ENCODE measurements at regions not wholly inside any gene's neighbourhood (a gene's known extent, or its start where the extent isn't known, plus 50 kb on each side); places are given as distances from the start of the nearest gene placed in this dataset.

GRCh38 chr13:74218291-74218690 is 84.1 kb upstream of the KLF12 start:
- ChIA-PET CTCF (no interaction called here), POLR2A (ENCODE audit: low non-redundant PET) (no interaction called here)
- H3K27ac ChIP-seq: no peak overlapping the region
- TF ChIP-seq CTCF (conservative IDR thresholded peaks at IDR 0.05; ENCODE audit: low read depth): no peak
- no peak for DNase-seq (ENCODE audit: low spot score)

- TF ChIP-seq CTCF (conservative IDR thresholded peaks at IDR 0.05; ENCODE audit: low read depth): no peak
- no peak for DNase-seq (ENCODE audit: low spot score)
- POLR2A ChIA-PET (ENCODE audit: low non-redundant PET): no interaction called here
- H3K27ac ChIP-seq: no peak overlapping the region
- CTCF ChIA-PET: no interaction called here
These were observed 83.6 kb upstream of the KLF12 start for GRCh38 chr13:74217811-74218210.

- no peak for TF ChIP-seq CTCF (conservative IDR thresholded peaks at IDR 0.05; ENCODE audit: low read depth)
- ChIA-PET POLR2A (ENCODE audit: low non-redundant PET) (no interaction called here), CTCF (no interaction called here)
- no peak for DNase-seq (ENCODE audit: low spot score)
- H3K27ac ChIP-seq: no peak overlapping the region
These were observed 81.2 kb upstream of the KLF12 start for GRCh38 chr13:74215420-74215819.

GRCh38 chr13:74214321-74214720 is 80.1 kb upstream of the KLF12 start:
- ChIA-PET CTCF (no interaction called here), POLR2A (ENCODE audit: low non-redundant PET) (no interaction called here)
- DNase-seq (ENCODE audit: low spot score): no peak

GRCh38 chr13:74210693-74211393 is 76.6 kb upstream of the KLF12 start:
- POLR2A ChIA-PET (ENCODE audit: low non-redundant PET): no interaction called here
- peak; percentile 8 for DNase-seq (ENCODE audit: low spot score)

More at GRCh38 chr13:74214321-74214720, 80.1 kb upstream of the KLF12 start:
- no peak for TF ChIP-seq CTCF (conservative IDR thresholded peaks at IDR 0.05; ENCODE audit: low read depth)
- no peak overlapping the region for H3K27ac ChIP-seq

GRCh38 chr13:74206855-74207254 is 72.7 kb upstream of the KLF12 start:
- ChIA-PET CTCF (interaction anchor here (1.4 kb wide), 1 partner anchor 15 kb away, joined by 4 read pairs; no protein-coding TSS in a partner anchor), POLR2A (ENCODE audit: low non-redundant PET) (no interaction called here)
- no peak for TF ChIP-seq CTCF (conservative IDR thresholded peaks at IDR 0.05; ENCODE audit: low read depth)
- DNase-seq (ENCODE audit: low spot score): no peak
- no peak overlapping the region for H3K27ac ChIP-seq

More at GRCh38 chr13:74210693-74211393, 76.6 kb upstream of the KLF12 start:
- no peak overlapping the region for H3K27ac ChIP-seq
- CTCF ChIA-PET: no interaction called here
- TF ChIP-seq CTCF (conservative IDR thresholded peaks at IDR 0.05; ENCODE audit: low read depth): no peak
